HG02981 (cell line): ENCODE measurements at regions not wholly inside any gene's neighbourhood (a gene's known extent, or its start where the extent isn't known, plus 50 kb on each side); places are given as distances from the start of the nearest gene placed in this dataset.

Source experiments
- ATAC-seq: cut with Tn5 transposase; IDR thresholded peaks from one replicate; pipeline ENCODE4 v1.9.1; 2021; ENCODE audit warnings: mild to moderate bottlenecking, moderate library complexity; ENCODE audit not compliant: unreplicated experiment

DNA sequence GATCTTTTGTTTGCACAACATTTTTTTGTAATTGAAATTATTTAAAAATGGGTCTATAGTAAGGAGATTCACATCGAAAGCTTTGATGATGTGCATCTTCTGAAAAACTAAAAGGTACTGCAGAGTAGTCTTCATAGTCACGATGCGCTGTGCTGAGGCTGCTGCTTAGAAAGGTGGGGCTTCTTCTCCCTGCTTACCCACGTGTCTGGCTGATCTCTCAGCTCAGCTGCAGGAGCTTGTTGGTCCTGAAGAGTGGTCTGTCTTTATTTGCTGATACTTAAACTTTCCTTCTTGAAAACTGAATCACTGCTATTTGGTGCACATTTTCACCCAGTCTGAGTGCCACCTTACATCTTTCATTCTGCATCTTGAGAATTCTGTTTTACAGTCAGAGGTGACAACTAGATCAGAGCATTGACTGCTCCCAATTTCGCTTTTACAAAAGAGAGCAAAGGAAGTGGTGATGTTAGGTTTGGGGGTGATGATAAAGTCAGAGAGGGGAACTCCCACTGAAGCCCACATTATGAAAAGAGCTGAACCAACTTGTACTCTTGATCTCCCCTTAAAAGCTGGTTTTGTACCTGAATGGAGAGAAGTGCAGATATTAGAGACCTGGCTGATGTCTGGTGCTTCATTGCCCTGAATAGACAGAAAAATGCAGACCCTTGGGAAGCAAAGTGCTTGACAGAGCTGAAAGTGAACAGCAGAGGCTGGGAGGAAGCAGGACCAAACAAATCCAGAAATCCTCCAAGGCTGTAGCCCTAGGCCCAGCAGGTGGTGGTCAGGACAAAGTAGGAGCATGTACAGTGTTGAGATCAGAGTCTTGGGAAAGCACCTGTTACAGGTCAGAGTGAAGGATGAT is 984.5 kb downstream of the TSN start:
- ATAC-seq, result no peak

DNA sequence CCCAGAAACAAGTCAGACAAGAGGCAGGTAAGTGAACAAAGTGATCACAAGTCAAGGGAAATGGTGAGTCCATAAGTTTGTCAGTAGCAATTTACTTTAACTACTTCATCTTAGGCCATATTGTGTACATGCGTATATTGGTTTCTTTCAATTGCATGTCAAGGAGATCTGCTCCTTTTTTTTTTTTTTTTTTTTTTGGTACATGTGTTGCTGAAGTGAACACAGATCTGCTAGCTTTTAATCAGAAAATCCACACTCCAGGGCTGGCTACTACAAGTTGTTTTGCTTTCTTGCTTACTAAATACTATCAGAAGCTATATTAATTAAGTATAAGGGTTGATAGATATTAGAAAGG is 985.1 kb downstream of the TSN start:
- ATAC-seq, result no peak

- ATAC-seq, result no peak
Measured at GRCh38 chr2:122741403-122741802, 986.0 kb downstream of the TSN start.

- ATAC-seq, result no peak
Measured at GRCh38 chr2:122743021-122743675, 987.7 kb downstream of the TSN start.

- ATAC-seq, result no peak
Measured at GRCh38 chr2:122745603-122746002, 990.2 kb downstream of the TSN start.

DNA sequence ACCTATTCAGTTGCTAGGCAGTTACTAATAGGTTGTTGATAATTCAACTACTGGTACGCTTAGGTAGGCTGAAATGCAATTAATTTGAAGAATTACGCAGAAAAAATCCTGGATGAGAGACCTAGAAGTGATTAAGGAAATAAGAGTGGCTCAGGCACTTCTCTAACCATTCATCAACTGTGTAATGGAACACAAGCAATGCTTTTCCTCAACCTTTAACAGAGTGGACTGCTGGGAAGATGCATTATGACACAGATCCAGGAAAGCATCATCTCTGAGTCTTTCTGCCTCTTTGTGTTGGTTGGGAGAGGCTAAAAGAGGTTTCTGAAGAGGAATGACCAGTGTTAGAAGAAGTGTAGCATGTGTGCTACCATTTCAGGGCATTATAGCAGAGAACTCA is 992.2 kb downstream of the TSN start:
- ATAC-seq, result no peak

DNA sequence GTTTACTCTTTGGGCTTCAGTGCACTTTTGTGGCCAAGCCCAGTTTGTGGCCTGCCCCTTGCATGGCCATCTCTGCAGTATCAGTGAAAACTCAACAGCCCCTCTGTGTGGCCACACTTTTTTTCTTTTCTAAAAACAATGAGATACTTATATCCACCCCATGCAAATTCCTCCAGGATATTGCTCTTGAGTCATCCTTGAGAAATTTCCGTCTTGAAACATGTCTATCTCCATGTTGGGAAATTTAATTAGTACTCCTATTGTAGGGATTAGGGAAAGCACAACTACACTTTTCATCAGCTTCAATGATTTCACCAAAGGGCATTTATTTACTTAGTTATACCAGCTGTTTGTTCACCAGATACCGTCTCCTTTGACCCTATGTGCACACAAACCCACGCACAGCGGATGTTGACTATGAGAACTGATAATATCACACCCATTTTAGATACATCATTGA is 993.1 kb downstream of the TSN start:
- ATAC-seq, result no peak

DNA sequence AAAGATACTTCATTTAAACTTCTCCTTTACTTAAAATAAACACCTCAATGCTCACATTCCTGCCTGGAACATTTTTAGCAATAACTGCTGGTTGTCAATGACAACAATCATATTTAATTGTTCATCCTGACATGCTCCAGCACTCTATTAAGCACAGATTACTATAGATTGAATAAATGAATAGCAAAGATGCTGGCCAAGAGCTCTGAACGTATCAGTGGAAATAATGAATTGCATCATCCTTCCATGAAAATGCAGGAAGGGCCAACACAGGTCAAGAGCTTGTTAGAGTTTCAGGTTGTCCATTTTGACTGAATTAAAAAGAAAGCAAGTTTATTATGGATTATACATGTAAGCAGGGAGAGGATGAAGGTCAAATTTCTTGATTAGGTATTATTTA is 994.0 kb downstream of the TSN start:
- no peak for ATAC-seq

- ATAC-seq, result no peak
Measured at GRCh38 chr2:122750095-122750494, 994.6 kb downstream of the TSN start.

DNA sequence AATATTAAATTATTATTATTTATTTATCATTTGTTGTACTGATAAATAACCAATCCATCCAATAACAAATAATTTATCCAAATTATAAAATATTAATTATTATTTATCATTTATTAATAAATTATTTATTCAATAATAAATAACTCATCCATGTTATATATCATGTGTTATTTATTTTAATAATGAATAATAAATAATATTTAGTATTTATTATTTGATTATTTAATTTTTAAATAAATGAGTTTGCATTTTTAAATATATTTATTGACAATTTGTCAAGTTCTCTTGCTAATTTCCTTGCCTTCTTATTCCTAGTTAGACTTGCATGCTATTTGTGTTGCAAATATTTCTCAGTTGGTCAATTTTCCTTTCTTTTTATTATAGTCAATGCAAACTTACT is 995.4 kb downstream of the TSN start:
- ATAC-seq, result no peak

- ATAC-seq, result no peak
Measured at GRCh38 chr2:122753336-122753735, 997.9 kb downstream of the TSN start.

GRCh38 chr2:122754561-122754960 is 999.1 kb downstream of the TSN start:
- no peak for ATAC-seq

GRCh38 chr2:122755281-122755780 is 999.9 kb downstream of the TSN start:
- no peak for ATAC-seq

GRCh38 chr2:122758967-122759366 is 1003.5 kb downstream of the TSN start:
- ATAC-seq, result no peak

DNA sequence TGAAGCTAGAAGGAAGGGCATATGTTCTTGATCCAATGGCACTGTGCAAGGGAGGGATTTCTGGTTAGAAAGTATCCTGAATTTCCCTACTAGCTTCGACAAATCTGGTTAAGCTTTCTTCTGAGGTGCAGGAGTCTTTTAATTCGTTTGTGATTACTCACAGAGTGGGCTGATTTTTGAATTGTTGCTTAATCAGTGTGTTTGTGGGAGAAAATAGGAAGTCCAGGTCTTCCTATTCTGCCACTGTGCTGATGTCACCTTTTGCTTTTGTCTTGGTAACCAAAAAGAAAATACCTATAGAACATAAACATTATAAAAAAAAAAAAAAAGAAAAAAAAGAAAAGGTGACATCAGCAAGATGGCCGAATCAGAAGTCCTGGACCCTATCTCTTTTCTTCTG is 1008.6 kb downstream of the TSN start:
- no peak for ATAC-seq

GRCh38 chr2:122780251-122780650 is 1024.8 kb downstream of the TSN start:
- no peak for ATAC-seq

- no peak for ATAC-seq
Measured at GRCh38 chr2:122794100-122794499, 1038.6 kb downstream of the TSN start.

DNA sequence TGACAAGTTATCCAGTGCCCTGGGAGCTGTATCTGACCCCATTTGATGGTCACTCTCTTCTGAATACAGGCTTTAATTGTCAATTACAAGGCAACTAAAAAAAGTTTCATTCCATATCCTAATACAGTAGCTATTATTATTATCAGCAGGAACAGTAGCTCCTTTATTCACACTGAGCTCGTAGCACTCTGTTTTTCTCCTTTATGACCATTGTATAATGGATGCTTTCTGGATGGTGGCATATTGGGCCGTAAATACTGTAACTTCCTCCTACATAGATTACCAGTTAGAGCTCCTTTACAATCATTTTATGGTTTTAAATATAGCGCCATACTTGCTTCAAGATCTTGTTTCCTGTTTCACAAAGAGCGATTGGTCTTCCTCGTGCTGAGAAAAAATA is 1040.3 kb downstream of the TSN start:
- ATAC-seq, result no peak

DNA sequence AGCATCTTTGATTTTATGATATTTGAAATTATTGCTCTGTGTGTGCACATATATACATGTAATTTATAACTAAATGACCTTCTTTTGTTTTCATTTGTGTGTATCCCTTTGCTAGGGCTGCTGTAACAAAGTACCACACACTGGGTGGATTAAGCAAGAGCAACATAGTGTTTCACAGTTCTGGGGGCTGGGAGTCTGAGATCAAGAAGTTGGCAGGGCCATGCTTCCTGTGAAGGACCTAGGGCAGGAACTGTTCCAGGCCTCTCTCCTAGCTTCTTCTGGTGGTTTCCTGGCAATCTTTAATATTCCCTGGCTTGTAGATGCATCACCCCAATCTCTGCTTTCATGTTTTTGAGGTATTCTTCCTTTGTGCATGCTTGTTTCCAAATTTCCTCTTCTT is 1043.9 kb downstream of the TSN start:
- no peak for ATAC-seq

- ATAC-seq, result no peak
Measured at GRCh38 chr2:122800781-122801180, 1045.3 kb downstream of the TSN start.

DNA sequence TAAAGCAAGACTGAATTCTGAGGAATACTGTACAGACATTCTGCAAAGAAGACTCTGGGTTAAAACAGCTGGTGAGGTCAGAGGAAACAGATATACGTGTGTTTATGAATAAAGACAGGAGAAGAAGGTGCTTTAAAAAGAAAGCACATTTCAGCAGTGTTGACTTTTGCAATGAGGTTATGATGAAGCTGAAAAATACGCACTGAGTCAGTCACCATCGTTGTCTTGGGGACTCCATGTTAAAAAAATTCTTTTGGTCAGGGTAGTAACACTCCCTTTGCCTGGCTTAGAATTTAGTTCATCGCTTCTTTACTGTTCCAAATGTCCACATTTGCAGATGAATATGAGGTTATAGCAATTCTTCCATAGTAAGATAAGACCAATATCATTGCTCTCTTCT is 1049.0 kb downstream of the TSN start:
- no peak for ATAC-seq

GRCh38 chr2:122805346-122805745 is 1049.9 kb downstream of the TSN start:
- no peak for ATAC-seq
